ENCODE measurements at regions not wholly inside any gene's neighbourhood (a gene's known extent, or its start where the extent isn't known, plus 50 kb on each side); places are given as distances from the start of the nearest gene placed in this dataset.
A peak's percentile ranks its signal among the peaks of the same experiment; 100 is the strongest.

DNA sequence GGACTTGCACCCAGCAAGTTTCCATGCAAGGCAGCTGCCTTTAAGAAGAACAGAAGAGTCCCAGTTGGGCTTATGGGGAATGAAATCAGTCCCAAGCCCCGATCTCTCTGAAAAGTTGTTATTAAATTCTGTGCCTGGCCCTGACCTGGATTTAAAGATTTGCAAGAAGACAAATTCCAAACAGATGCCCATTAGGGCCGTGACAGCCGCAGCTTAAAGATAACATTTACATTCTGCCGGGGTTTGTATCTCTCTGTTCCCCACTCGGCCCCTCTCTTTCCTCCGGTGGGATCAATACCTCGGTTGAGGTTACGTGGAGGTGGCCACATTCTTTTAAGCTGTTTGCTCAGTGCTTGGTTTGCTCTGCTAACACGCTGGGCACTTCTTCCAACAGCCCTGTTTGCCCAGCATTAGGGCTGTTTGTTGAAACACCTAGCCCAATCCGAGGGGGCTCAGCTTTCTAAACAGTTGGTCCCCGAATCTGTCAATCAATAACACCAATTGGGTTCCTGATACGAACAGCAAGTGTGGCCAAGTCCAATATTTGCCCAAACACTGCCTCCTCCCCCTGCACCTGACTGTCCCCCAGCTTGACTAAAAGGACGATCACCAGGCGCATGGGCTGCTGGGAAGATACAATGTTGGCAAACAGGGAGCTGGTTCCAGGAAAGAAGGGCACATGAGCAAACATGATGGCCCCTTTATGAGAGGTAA, 108.6 kb downstream of the RPLP1 start:
- TF ChIP-seq EZH2phosphoT487 (IDR thresholded peaks at IDR 0.05; ENCODE audit: borderline replicate concordance, low read depth) (no peak), NFIC (IDR thresholded peaks at IDR 0.05; ENCODE audit: borderline replicate concordance) (no peak), GATA2 (CRISPR knock-in tag; IDR thresholded peaks at IDR 0.05) (peak; percentile 10; the same call in 1 of the 2 replicates), RAD21 (IDR thresholded peaks at IDR 0.05; ENCODE audit: low read length) (no peak), TAF1 (IDR thresholded peaks at IDR 0.05; ENCODE audit: borderline replicate concordance, low read depth, low read length) (no peak), JUND (IDR thresholded peaks at IDR 0.05) (no peak), SIN3A (IDR thresholded peaks at IDR 0.05; ENCODE audit: borderline replicate concordance, low read depth, low read length) (no peak), FOXM1 (IDR thresholded peaks at IDR 0.05; ENCODE audit: low read depth) (no peak)
- TF ChIP-seq, protein P1, sequence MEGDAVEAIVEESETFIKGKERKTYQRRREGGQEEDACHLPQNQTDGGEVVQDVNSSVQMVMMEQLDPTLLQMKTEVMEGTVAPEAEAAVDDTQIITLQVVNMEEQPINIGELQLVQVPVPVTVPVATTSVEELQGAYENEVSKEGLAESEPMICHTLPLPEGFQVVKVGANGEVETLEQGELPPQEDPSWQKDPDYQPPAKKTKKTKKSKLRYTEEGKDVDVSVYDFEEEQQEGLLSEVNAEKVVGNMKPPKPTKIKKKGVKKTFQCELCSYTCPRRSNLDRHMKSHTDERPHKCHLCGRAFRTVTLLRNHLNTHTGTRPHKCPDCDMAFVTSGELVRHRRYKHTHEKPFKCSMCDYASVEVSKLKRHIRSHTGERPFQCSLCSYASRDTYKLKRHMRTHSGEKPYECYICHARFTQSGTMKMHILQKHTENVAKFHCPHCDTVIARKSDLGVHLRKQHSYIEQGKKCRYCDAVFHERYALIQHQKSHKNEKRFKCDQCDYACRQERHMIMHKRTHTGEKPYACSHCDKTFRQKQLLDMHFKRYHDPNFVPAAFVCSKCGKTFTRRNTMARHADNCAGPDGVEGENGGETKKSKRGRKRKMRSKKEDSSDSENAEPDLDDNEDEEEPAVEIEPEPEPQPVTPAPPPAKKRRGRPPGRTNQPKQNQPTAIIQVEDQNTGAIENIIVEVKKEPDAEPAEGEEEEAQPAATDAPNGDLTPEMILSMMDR (IDR thresholded peaks at IDR 0.05), result no peak
- TF ChIP-seq, protein P2, sequence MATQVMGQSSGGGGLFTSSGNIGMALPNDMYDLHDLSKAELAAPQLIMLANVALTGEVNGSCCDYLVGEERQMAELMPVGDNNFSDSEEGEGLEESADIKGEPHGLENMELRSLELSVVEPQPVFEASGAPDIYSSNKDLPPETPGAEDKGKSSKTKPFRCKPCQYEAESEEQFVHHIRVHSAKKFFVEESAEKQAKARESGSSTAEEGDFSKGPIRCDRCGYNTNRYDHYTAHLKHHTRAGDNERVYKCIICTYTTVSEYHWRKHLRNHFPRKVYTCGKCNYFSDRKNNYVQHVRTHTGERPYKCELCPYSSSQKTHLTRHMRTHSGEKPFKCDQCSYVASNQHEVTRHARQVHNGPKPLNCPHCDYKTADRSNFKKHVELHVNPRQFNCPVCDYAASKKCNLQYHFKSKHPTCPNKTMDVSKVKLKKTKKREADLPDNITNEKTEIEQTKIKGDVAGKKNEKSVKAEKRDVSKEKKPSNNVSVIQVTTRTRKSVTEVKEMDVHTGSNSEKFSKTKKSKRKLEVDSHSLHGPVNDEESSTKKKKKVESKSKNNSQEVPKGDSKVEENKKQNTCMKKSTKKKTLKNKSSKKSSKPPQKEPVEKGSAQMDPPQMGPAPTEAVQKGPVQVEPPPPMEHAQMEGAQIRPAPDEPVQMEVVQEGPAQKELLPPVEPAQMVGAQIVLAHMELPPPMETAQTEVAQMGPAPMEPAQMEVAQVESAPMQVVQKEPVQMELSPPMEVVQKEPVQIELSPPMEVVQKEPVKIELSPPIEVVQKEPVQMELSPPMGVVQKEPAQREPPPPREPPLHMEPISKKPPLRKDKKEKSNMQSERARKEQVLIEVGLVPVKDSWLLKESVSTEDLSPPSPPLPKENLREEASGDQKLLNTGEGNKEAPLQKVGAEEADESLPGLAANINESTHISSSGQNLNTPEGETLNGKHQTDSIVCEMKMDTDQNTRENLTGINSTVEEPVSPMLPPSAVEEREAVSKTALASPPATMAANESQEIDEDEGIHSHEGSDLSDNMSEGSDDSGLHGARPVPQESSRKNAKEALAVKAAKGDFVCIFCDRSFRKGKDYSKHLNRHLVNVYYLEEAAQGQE (IDR thresholded peaks at IDR 0.05; ENCODE audit: low read depth, low read length), result no peak
- TF ChIP-seq, protein P3, sequence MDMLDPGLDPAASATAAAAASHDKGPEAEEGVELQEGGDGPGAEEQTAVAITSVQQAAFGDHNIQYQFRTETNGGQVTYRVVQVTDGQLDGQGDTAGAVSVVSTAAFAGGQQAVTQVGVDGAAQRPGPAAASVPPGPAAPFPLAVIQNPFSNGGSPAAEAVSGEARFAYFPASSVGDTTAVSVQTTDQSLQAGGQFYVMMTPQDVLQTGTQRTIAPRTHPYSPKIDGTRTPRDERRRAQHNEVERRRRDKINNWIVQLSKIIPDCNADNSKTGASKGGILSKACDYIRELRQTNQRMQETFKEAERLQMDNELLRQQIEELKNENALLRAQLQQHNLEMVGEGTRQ (IDR thresholded peaks at IDR 0.05; ENCODE audit: borderline replicate concordance, low read depth, low read length), result no peak

Measured in SK-N-SH (cell line).